Anterior cingulate cortex (tissue), 58 donors: ENCODE measurements at regions not wholly inside any gene's neighbourhood (a gene's known extent, or its start where the extent isn't known, plus 50 kb on each side); places are given as distances from the start of the nearest gene placed in this dataset.

Source experiments
- DNase-seq, 58 donors: peaks; one replicate each; lab custom pipeline; 2025; lab: John Stamatoyannopoulos, UW

DNA sequence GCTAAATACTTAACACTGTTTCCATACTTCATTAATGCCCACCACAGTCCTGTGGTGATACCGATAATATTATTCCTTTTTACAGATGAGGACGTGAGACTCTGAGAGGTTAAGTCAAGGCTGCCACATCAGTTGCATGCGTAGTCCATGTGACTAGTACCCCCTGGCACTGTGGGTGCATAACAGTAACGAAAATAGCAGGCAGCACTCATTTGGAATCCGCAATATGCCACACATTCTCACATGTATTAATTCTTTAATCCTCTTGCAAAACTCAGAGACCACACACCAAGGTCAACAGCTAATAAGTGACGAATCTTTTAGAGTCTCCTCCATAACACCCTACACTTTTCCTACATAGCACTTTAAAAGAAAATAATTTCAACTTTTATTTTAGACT, 99.5 kb upstream of the HABP2 start:
- no peak for DNase-seq

DNA sequence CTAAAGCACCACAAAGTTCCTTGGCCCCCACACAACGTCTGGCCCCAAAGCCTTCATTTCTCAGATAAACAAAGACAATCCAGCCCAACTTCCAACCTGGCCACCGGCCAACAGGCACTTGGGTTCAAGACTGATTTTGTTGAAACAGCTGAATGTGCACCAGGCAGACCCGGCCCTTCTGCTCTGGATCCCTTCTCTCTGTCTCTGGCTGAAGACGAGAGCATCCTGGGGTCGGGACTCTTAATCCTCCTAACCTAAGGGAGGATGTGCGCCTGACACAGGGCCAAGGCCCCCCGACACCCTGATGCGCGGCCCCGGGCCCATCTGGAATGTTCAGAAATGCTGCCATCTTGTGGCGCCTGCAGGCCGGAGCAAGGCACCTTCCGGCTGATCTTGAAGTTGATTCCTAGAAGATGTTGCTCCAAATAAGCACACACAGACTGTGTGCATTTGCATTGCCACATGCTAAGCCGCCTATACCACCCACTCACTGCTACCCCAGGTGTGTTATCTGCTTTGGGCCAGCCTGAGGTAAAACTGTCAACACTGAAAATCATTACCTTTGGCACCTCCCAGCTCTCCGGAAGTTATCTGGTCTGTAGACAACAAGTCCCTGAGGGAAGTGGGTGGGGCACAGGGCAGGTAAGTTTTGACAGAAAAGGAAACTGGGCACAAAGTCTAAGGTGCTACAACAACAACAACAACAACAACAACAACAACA, 98.4 kb upstream of the HABP2 start:
- peak in 37 of 58 donors; percentile 2 to 47 (median 19) for DNase-seq

- no peak for DNase-seq
These were observed 96.9 kb upstream of the HABP2 start for GRCh38 chr10:113455947-113456346.

GRCh38 chr10:113456741-113457140, 96.1 kb upstream of the HABP2 start:
- DNase-seq, result no peak

DNA sequence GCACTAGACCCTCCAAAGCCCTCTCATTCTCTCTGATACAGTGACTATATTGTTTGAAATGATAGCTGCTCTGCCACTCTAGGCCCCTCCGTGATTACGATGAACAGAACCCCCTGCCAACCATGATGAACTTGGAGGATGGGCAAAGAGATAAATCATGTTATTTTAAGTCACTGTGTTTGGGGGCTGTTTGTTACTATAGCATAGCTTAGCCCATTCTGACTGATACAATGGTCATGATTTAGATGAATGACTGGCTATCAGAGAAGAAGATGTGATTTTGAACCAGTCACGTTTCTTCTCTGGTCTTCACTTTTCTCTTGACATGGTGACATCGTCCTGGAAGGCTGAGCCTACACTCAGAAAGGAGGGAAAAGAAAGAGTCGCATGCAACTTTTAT, 95.4 kb upstream of the HABP2 start:
- no peak for DNase-seq

DNA sequence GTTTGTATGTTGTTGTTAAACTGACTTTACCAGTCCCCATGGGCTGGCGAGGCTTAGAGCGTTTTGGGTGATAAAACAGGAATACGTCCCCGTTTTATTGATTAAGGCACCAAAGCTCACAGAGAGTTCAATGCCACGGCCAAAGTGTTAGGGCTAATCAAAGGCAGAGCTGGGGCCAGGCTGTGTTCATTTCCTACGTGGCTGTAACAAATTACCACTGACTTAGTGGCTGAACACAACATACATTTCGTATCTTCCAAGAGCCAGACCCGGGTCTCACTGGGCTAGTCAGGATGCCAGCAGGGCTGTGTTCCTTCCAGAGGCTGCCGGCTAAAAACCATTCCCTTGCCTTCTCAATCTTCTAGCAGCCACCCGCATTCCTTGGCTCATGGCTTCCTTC, 94.4 kb upstream of the HABP2 start:
- no peak for DNase-seq

DNA sequence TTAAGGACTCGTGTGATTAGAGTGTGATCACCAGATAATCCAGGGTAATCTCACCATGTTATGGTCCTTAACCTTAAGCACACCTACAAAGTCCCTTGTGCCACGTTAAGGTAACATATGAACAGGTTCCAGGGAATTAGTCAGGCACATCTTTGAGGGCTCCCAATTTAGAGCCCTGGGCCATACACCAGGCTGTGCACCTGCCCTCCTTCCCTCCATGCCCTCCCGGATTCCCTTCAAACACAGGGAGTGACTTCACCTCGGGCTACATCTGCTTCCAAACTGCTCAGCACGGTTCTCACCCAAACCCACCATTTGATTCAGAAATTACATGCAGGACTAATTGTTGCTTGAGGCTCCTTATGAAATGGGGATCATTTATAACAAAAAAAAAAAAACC, 93.9 kb upstream of the HABP2 start:
- no peak for DNase-seq

DNA sequence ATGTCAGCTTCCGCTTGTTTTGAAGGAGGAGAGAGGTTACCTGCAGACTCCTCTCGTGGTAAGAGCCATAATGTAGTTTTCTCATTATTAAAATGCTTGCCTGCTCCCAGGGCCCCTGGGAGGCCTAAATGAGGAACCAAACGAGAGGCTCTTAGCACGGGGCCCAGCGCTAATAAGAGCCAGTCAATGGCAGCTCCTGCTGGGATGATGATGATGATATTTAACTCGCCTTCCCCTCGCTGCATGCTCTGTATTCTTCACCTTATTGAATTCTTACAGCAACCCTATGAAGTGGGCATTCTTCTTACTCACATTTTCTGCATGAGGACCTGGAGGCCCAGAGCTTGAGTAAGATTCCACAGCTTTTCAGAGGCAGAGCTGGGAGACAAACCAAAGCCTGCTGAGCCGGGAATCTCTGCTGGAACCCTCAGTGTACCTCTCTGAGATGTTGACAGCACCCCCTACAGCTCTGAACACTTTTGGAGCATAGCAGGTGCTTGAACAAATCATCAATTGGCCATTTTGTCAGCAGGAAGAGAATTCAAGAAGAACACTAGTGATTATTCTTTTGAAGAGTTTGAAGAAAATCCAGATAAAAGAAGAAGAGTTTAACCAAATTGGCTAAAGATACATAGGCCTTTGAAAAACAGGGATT, 93.1 kb upstream of the HABP2 start:
- no peak for DNase-seq

- DNase-seq, result no peak
These were observed 89.8 kb upstream of the HABP2 start for GRCh38 chr10:113463083-113463482.

GRCh38 chr10:113463777-113464176, 89.1 kb upstream of the HABP2 start:
- DNase-seq, result no peak

DNA sequence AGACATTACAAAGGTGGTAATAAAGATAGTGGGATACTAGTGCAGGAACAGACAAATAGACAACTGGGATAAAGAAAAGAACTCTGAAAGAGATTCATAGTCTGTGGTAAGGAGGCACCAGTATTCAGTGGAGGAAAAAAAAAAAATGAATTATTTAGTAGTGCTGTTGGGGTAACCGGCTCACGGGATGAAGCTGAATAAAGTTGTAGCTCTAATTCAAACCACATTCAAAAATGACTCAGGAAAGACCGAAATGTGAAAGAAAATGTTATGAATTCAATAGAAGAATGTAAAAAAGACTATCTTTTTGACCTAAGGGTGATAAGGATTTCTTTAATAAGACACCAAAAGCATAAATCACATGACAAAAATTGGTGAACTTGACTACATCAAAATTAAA, 83.1 kb upstream of the HABP2 start:
- no peak for DNase-seq

- no peak for DNase-seq
These were observed 82.2 kb upstream of the HABP2 start for GRCh38 chr10:113470372-113471240.

- DNase-seq, result no peak
These were observed 81.4 kb upstream of the HABP2 start for GRCh38 chr10:113471241-113471996.

DNA sequence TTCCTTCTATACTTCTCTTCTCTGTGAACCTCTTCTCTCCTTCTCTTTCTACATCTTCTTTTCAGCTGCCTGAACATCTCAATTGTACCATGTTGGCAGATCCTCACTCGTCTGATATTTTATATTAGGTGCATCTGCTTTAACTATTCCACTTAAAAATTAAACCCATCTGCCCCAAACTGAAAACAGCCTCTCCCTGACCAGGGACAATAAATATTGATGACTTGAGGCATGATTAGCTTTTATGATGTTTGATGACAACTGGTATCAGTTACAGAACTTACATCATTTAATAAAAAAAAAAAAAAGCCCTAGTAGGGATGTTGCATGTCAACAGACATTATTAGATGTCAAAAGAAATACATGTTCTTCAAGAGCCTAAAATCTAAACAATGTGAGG, 79.8 kb upstream of the HABP2 start:
- no peak for DNase-seq

DNA sequence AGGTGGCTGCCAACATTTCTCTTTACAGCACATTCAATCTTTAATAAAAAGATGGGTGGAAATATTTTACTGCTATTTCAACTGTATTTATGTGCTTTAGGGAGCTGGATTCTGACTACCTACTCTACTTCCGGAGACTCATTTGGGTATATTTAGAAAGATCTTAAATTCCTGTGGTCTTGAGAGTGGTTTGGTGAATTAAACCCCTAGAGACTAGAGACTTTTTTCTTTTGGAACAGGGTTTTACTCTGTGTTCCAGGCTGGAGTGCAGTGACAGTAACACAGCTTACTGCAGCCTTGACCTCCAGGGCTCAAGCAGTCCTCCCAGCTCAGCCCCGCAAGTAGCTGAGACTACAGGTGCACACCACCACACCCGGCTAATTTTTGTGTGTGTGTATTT, 79.0 kb upstream of the HABP2 start:
- DNase-seq, result no peak

GRCh38 chr10:113474752-113475151, 78.1 kb upstream of the HABP2 start:
- DNase-seq, result no peak

DNA sequence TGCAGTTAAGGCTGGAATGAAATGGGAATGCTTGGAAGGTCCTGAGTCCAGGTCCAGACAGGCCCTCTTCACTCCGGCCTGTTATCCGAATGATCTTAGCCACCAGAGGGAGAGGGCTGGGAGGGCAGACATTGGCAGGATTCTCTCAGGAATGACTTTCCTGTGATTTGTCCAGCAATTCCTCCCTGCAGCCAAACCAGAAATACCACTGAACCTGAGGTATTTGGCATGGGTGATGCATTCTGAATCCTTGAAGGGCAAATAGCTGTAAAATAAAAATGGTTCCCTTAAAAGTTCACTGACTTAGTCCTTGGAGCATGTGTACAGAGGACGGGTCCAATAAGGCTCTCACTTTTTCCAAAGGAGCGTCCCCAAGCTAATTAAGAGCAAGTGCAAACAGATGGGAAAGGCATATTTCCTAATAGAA, 77.5 kb upstream of the HABP2 start:
- DNase-seq, result no peak

- peak in 2 of 58 donors; percentile 3 to 5 for DNase-seq
These were observed 76.7 kb upstream of the HABP2 start for GRCh38 chr10:113476191-113476590.

- DNase-seq, result no peak
These were observed 76.2 kb upstream of the HABP2 start for GRCh38 chr10:113476673-113477072.

GRCh38 chr10:113477451-113477850, 75.4 kb upstream of the HABP2 start:
- no peak for DNase-seq
